Endothelial cell of umbilical vein (primary cell): ENCODE measurements at regions not wholly inside any gene's neighbourhood (a gene's known extent, or its start where the extent isn't known, plus 50 kb on each side); places are given as distances from the start of the nearest gene placed in this dataset.

Source experiments
- BruUV-seq: library from RNA; stranded (reverse); fragments of 400-500 nt; replicated peaks from 2 replicates; lab custom pipeline; 2021; lab: Mats Ljungman, UMichigan
- CTCF ChIA-PET: fragments of 300-600, 350-600 bp; sonication (Branson Sonifier 250); formaldehyde crosslinking; loops from one replicate; lab custom pipeline; 2021; ENCODE audit warnings: antibody characterized with exemption, inconsistent platforms; lab: Charles Lee
- POLR2A ChIA-PET: fragments of 300-600, 350-600 bp; sonication (Branson Sonifier 250); formaldehyde crosslinking; loops from one replicate; lab custom pipeline; 2021; ENCODE audit warnings: antibody characterized with exemption, inconsistent platforms; lab: Charles Lee
- DNase-seq: peaks from one replicate; pipeline ENCODE4 v3.0.0-alpha.2; 2011; ENCODE audit warnings: low read depth, low spot score
- FAIRE-seq: peaks from 2 replicates; lab custom pipeline; 2011; peaks lifted over from hg19 to GRCh38; lab: Jason Lieb, UNC
- H2AFZ ChIP-seq: 2 replicates; pipeline ENCODE4 v1.6.0; 2012; ENCODE audit warnings: low read depth, low read length, control low read depth, inconsistent platforms
- H3K27ac ChIP-seq: 2 replicates; pipeline ENCODE4 v1.5.1; 2011; ENCODE audit warnings: low read depth, mild to moderate bottlenecking, control low read depth, low read length, moderate library complexity; ENCODE audit not compliant: insufficient read depth
- H3K27me3 ChIP-seq, 2 experiments: 2 replicates each; pipeline versions ENCODE4 v1.6.0 to v1.6.1; 2011; ENCODE audit warnings: low read length in 2 of 2, mixed read lengths in 1 of 2; ENCODE audit not compliant: control insufficient read depth in 2 of 2, insufficient read depth in 2 of 2
- H3K36me3 ChIP-seq, 2 experiments: 2 replicates in 1 of 2; 3 replicates in 1 of 2; pipeline ENCODE4 v1.5.1; 2011; ENCODE audit warnings: low read length in 2 of 2, mild to moderate bottlenecking in 1 of 2, moderate library complexity in 1 of 2; ENCODE audit not compliant: control insufficient read depth in 2 of 2, insufficient read depth in 2 of 2; ENCODE audit errors: extremely low read depth in 1 of 2
- H3K4me1 ChIP-seq: 3 replicates; pipeline ENCODE4 v1.5.1; 2011; ENCODE audit warnings: mild to moderate bottlenecking, low read length; ENCODE audit not compliant: control insufficient read depth, insufficient read depth; ENCODE audit errors: extremely low read depth
- H3K4me2 ChIP-seq: 2 replicates; pipeline ENCODE4 v1.6.1; 2011; ENCODE audit warnings: low read length, control low read depth, mixed read lengths; ENCODE audit not compliant: insufficient read depth
- H3K4me3 ChIP-seq, 3 experiments: fragments of 200-600 bp in 1 of 3; sonication (generic), shearing (Covaris generic) in 1 of 3; replicated peaks in 1 of 3; 2 replicates each; pipeline ENCODE4 v1.5.1; 2011 to 2016; ENCODE audit warnings: control low read depth in 3 of 3, low read length in 3 of 3, mild to moderate bottlenecking in 2 of 3, inconsistent platforms in 1 of 3, low read depth in 1 of 3, moderate library complexity in 1 of 3; ENCODE audit not compliant: insufficient read depth in 1 of 3
- H3K79me2 ChIP-seq: 2 replicates; pipeline ENCODE4 v1.6.0; 2012; ENCODE audit warnings: low read length, inconsistent platforms; ENCODE audit not compliant: control insufficient read depth, insufficient read depth
- H3K9ac ChIP-seq: replicated peaks from 2 replicates; pipeline ENCODE3; 2011; ENCODE audit warnings: low read length, control low read depth; ENCODE audit not compliant: insufficient read depth; ENCODE audit errors: extremely low read depth
- H3K9me1 ChIP-seq: replicated peaks from 3 replicates; pipeline ENCODE4 v1.6.0; 2011; ENCODE audit warnings: mild to moderate bottlenecking, low read length; ENCODE audit not compliant: control insufficient read depth, insufficient read depth; ENCODE audit errors: extremely low read depth
- H3K9me3 ChIP-seq: replicated peaks from 2 replicates; pipeline ENCODE4 v1.5.1; 2012; ENCODE audit warnings: low read length, inconsistent platforms; ENCODE audit not compliant: control insufficient read depth, insufficient read depth
- H4K20me1 ChIP-seq: replicated peaks from 2 replicates; pipeline ENCODE3; 2011; ENCODE audit warnings: mild to moderate bottlenecking, low read length; ENCODE audit not compliant: control insufficient read depth, insufficient read depth; ENCODE audit errors: extremely low read depth
- EZH2 ChIP-seq: IDR thresholded peaks from 2 replicates; pipeline ENCODE4 v1.6.1; 2012; ENCODE audit warnings: borderline replicate concordance, low read depth, mild to moderate bottlenecking, moderate library complexity, low read length, inconsistent platforms; ENCODE audit not compliant: severe bottlenecking
- FOS ChIP-seq: IDR thresholded peaks from 2 replicates; pipeline ENCODE4 v1.6.1; 2011; ENCODE audit warnings: mild to moderate bottlenecking, low read length, moderate library complexity, borderline replicate concordance; ENCODE audit not compliant: insufficient read depth
- GATA2 ChIP-seq: IDR thresholded peaks from 2 replicates; pipeline ENCODE4 v1.7.0; 2011; ENCODE audit warnings: low read depth, mild to moderate bottlenecking, moderate library complexity, mixed read lengths, low read length; ENCODE audit not compliant: insufficient read length, insufficient read depth
- JUN ChIP-seq: IDR thresholded peaks from 2 replicates; pipeline ENCODE4 v1.6.1; 2011; ENCODE audit warnings: borderline replicate concordance, low read depth; ENCODE audit not compliant: insufficient read length, insufficient read depth
- MYC ChIP-seq: IDR thresholded peaks from one replicate; pipeline ENCODE4 v1.6.1; 2011; ENCODE audit warnings: mild to moderate bottlenecking, low read depth, low read length
- POLR2A ChIP-seq: IDR thresholded peaks from 2 replicates; pipeline ENCODE4 v1.6.1; 2012; ENCODE audit warnings: low read depth, mild to moderate bottlenecking, control low read depth, low read length
- POLR2AphosphoS5 ChIP-seq: IDR thresholded peaks from 2 replicates; pipeline ENCODE4 v1.6.1; 2012; ENCODE audit warnings: low read depth, mild to moderate bottlenecking, control low read depth, low read length, moderate library complexity; ENCODE audit not compliant: insufficient read depth
- dilution Hi-C: fragments of 300-500 bp; cut with MboI; formaldehyde crosslinking; loops from one replicate; pipeline ENCODE4 v1.15.0; 2019; ENCODE audit warnings: low sequenced_read_pairs; ENCODE audit not compliant: extremely low pct_ligation_motif_present
- intact Hi-C: fragments of 100-400 bp; cut with micrococcal nuclease; formaldehyde crosslinking; loops from one replicate; pipeline ENCODE4 v1.10.0; 2022
- TF ChIP-seq, protein P1 (sequence below): IDR thresholded peaks from 2 replicates; pipeline ENCODE4 v1.6.1; 2011; ENCODE audit not compliant: insufficient read depth, insufficient read length
- TF ChIP-seq, protein P2 (sequence below), 2 donors: IDR thresholded peaks; 1 replicate in 1 of 2; 2 replicates in 1 of 2; pipeline ENCODE4 v1.5.1; 2011; ENCODE audit warnings: low read length in 2 of 2, mild to moderate bottlenecking in 2 of 2, moderate library complexity in 2 of 2, control low read depth in 1 of 2, inconsistent platforms in 1 of 2, low read depth in 1 of 2; ENCODE audit not compliant: insufficient read depth in 1 of 2; ENCODE audit errors: extremely low read depth in 1 of 2

DNA sequence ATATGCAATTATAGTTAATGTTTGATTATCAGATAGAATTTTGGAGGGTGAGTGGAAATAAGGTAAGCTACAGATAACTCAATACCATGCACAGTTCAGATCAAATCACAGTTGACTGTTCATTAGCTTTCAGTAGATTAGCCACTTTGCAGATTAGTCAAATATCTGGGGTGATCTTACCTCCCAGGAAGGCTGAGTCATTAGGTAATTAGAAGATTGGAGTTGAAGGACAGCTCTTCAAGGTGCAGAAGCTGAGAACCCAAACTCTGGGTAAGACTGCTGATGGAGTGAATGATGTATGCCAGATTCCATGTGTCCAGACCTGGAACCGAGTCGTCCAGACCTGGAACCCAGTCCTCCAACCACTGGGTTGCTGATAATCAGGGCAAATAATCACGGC lies 262.8 kb upstream of the UBE2E3 start:
- POLR2A ChIA-PET: no interaction called here
- Histone ChIP-seq H3K9me3 (no peaks in the 10 kb centered on the region), H3K4me3 (no peak overlapping the region), H2AFZ (no peak overlapping the region), H3K79me2 (no peaks in the 10 kb centered on the region), H3K4me2 (no peak overlapping the region), H3K36me3 (no peaks in the 10 kb centered on the region), H3K9ac (no peak overlapping the region), H3K9me1 (no peaks in the 10 kb centered on the region), H3K4me1 (no peaks in the 10 kb centered on the region), H4K20me1 (no peaks in the 10 kb centered on the region), H3K27ac (no peak overlapping the region), H3K27me3 (peaks cover 0 to 1% of the 10 kb centered on the region in 2 experiments)
- BruUV-seq: no TSS peak
- dilution Hi-C loops (no loop called here), intact Hi-C loops (no loop called here)
- TF ChIP-seq GATA2: no peak
- no peak for TF ChIP-seq FOS
- TF ChIP-seq, protein P1, sequence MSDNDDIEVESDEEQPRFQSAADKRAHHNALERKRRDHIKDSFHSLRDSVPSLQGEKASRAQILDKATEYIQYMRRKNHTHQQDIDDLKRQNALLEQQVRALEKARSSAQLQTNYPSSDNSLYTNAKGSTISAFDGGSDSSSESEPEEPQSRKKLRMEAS: no peak
- TF ChIP-seq JUN: no peak
- TF ChIP-seq POLR2AphosphoS5: no peak
- no peak for TF ChIP-seq MYC
- TF ChIP-seq POLR2A: no peak
- CTCF ChIA-PET: no interaction called here
- DNase-seq (no peak), FAIRE-seq (no peak)

DNA sequence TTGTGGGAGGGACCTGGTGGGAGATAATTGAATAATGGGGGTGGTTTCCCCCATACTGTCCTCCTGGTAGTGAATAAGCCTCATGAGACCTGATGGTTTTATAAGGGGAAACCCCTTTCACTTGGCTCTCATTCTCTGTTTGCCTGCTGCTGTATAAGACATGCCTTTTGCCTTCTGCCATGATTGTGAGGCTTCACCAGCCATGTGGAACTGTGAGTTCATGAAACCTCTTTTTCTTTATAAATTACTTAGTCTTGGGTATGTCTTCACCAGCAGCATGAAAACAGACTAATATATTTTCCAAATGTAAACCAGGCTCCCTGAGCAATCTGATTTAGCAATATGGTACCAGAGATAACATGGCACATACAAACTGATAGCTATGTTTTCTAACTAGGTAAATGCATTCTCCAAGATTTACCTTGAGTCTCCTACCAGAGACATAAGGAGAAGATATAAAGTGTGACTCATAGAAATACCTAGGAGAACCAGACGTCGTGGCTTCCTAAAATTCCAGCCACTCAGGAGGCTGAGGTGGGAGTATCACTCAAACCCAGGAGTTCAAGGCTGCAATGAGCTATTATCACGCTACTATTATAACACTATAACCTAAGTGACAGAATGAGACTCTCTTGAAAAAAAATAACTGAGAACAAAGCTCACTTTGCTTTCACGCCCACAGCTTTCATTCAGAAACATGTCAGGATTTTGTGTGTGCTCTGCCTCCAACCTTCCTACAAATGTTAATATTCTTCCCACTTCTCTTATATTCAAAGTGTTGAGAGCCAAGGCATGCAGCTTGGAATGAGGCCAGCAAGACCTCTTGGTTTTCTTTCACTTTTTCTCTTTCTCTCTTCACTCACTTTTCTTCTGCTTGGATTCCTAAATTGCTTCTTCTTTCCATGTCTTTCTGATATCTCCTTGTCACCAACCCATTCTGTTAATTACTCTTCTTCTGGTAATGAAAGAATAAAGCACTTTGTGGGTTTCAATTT lies 263.9 kb upstream of the UBE2E3 start:
- BruUV-seq: no TSS peak
- intact Hi-C loops: no loop called here

More for the DNA sequence above, 263.9 kb upstream of the UBE2E3 start:
- Histone ChIP-seq H3K36me3 (no peaks in the 10 kb centered on the region), H3K9me1 (no peaks in the 10 kb centered on the region), H3K27me3 (no peaks in the 10 kb centered on the region), H3K9me3 (no peaks in the 10 kb centered on the region), H3K4me1 (no peaks in the 10 kb centered on the region), H4K20me1 (no peaks in the 10 kb centered on the region), H3K4me2 (no peak overlapping the region), H2AFZ (no peak overlapping the region), H3K9ac (no peak overlapping the region), H3K4me3 (no peak overlapping the region), H3K27ac (no peak overlapping the region), H3K79me2 (no peaks in the 10 kb centered on the region)
- ChIA-PET CTCF (no interaction called here), POLR2A (no interaction called here)
- DNase-seq (no peak), FAIRE-seq (no peak)
- TF ChIP-seq FOS: no peak
- no peak for TF ChIP-seq POLR2A
- no peak for TF ChIP-seq GATA2
- no peak for TF ChIP-seq MYC
- TF ChIP-seq, protein P1: no peak
- TF ChIP-seq, protein P2, sequence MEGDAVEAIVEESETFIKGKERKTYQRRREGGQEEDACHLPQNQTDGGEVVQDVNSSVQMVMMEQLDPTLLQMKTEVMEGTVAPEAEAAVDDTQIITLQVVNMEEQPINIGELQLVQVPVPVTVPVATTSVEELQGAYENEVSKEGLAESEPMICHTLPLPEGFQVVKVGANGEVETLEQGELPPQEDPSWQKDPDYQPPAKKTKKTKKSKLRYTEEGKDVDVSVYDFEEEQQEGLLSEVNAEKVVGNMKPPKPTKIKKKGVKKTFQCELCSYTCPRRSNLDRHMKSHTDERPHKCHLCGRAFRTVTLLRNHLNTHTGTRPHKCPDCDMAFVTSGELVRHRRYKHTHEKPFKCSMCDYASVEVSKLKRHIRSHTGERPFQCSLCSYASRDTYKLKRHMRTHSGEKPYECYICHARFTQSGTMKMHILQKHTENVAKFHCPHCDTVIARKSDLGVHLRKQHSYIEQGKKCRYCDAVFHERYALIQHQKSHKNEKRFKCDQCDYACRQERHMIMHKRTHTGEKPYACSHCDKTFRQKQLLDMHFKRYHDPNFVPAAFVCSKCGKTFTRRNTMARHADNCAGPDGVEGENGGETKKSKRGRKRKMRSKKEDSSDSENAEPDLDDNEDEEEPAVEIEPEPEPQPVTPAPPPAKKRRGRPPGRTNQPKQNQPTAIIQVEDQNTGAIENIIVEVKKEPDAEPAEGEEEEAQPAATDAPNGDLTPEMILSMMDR (IDR thresholded peaks at IDR 0.05; ENCODE audit: extremely low read depth in 1 of 2, insufficient read depth in 1 of 2, low read depth in 1 of 2, low read length in 2 of 2): no peak
- TF ChIP-seq EZH2: no peak
- TF ChIP-seq JUN: no peak
- no peak for TF ChIP-seq POLR2AphosphoS5
- dilution Hi-C loops: no loop called here
